ENCODE measurements at regions not wholly inside any gene's neighbourhood (a gene's known extent, or its start where the extent isn't known, plus 50 kb on each side); places are given as distances from the start of the nearest gene placed in this dataset.
"Not testable (repeated sequence)": the region's sequence is repeated elsewhere in the genome, so short reads cannot be mapped to it uniquely, and the experiment has no call there.

DNA sequence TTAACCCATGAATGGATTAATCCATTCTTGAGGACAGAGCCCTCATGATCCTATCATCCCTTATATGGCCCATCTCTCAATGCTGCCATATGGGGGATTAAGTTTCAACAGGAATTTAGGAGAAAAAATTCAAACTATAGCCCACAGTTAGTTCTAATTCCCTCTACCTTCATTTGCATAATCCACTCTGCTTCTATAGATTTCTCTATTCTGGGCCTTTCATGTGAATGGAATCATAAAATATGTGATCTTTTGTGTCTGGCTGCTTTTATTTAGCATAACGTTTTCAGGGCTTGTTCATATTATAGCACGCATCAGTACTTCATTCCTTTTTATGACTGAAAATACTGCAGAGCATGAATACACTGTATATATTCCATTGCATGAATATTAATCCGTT lies 55.4 kb downstream of the CTSL start:
- no peak for DNase-seq

DNA sequence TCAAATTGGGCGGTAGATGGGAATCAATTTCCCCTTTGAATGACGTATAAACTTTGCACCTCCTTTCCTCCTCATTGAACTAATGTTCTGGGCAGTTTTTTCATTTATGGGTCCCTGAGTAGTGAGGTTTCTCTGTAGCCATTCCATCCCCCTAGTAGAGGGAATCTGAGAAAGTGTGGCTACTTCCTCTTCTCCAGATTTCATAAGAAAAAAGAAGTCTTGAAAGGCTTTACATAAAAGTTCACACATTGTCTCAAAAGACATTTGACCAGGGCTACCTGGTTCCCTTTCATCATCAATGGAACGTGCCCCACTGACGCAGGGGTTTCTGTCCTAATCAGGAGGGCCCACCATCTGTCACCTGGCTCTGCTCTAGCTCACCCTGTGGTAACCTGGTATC lies 57.3 kb downstream of the CTSL start:
- no peak for DNase-seq

- DNase-seq, result not testable (repeated sequence)
Measured at GRCh38 chr9:87785315-87785970, 59.5 kb downstream of the CTSL start.

DNA sequence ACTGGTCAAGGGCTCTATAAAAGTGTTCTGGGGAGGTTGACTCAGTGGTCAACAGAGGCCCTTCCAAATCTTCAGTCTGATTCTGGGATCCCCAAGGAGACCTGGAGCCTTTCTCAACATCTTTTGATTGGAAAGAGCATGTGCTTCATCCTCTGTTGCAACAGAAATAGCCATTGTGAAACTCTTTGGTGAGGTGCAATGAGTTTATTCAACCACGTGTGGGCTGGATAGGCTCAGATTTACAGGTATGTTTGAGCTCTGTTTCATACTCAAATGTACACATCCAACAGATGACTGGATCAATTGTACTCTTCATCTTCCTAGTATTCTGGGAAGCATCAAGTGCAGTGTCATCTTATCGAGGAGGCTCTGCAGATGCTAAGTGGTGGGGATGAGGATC lies 60.5 kb downstream of the CTSL start:
- DNase-seq, result no peak

GRCh38 chr9:87786876-87787275 lies 61.0 kb downstream of the CTSL start:
- no peak for DNase-seq

GRCh38 chr9:87787735-87788134 lies 61.8 kb downstream of the CTSL start:
- DNase-seq, result no peak

DNA sequence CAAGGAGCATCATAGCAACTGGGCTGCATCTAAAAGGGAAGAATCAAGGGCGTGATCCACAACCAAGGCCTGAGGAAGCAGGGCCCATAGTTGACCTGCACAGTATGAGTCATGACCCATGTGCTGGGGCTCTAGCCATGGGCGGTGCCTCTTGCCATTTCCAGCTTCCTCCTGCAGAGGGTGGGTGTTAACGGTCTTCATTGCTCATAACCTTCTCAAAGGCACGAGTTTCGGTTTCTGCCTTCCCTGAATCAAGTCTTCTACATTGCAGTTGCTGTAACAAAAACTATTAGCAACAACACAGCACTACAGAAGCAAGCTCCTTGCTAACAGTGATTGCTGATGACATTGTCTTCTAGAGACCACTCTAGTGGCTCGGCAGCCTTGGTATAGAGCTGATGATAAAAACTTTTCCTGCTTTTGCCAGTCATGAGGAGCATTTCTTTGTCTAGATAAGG lies 66.9 kb downstream of the CTSL start:
- peak; percentile 16 for DNase-seq

DNA sequence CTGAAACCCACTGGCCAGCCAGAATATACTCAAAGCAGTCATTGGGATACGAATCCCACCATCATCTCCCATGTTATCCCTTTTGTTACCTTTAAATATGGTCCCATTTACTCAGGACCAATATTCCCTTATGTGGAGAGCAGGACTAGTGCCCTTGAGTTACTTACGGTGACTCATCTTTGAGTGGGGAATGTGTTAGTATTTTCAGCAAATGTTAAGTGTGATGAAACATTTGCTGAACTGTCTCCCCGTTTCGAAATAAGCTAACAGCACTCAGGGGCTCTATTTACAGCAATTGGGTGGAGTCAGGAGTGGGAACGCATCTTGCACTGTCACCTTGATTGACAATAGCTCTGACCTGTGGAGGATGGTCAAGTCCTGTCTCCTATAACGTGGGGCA lies 67.4 kb downstream of the CTSL start:
- DNase-seq, result peak; percentile 6

- DNase-seq, result no peak
Measured at GRCh38 chr9:87795178-87795577, 69.3 kb downstream of the CTSL start.

- DNase-seq, result no peak
Measured at GRCh38 chr9:87796196-87796595, 70.3 kb downstream of the CTSL start.

- DNase-seq, result no peak
Measured at GRCh38 chr9:87798261-87798833, 72.4 kb downstream of the CTSL start.

DNA sequence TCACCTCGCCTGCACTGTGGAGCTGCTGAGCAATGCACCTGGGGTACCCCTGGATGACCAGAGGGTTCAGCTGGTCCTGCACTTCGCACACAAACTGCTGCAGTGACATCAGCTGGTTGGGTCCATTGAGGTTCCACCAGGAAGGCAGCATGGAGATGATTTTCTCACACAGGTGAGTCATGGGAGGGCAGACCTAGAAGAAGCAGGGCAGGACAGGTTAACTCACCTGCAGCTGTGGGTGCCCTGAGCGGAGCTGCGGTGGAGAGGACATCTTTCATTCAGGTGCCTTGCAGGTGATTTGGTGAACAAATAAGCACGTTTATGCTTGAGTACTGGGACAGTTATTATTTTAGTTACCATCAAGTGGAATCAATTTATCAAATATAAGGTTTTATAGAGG lies 73.6 kb downstream of the CTSL start:
- no peak for DNase-seq

DNA sequence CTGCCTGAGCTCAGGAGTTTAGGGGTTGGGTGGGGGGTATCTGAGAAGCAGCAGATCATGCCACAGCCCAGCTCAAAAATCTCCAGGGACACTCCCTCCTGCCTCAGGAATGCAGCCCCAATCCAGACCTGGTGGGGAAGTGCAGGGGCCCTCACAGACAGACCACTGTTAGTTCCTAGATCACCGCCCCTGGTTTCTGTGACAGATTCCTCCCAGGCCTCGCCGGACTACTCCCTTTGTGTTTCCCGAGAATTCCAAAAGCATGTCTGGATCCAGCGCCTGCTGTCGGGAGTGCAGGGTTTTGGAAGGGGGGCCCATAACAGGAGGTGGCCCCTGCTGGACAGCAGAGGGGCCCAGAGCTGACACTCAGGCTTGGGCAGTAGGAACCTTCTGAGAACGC lies 74.5 kb downstream of the CTSL start:
- DNase-seq, result no peak

DNA sequence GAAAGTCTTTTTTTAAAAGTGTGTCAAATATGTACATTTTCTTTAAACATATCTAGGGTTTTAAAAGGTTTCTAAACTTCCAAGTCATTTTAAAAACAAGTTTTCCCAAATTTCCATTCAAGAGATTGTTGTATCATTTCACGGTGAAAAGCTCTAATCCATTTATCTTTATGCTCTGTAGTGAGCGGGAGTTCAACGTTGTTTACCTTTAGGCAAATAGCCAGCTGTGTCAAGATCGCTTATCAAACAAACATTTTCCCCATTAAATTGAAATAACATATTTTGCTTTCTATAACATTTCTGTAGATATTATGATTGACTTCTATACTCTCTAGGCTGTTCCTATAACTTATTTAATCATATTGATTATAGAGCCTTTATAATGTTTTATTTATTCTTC lies 75.1 kb downstream of the CTSL start:
- no peak for DNase-seq

DNA sequence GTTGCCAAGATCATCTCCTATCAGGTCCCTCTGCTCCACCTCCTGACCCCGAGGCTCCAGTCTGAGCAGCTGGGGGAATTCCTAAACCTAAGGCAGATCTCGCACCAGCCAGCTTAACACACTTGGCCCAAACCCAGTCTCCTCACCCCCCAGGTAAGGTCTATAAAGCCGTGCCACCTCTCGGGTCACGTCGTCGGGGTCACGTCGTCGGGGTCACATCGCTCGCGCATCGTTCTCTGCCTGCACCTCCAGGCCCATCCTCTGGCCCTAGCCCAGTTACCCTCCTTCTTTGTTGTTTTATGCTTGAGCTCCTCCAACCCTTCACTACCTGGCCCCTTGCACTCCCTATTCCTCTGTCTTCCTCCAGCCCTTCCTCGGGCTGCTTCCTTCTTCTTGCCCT lies 77.2 kb downstream of the CTSL start:
- DNase-seq, result no peak

DNA sequence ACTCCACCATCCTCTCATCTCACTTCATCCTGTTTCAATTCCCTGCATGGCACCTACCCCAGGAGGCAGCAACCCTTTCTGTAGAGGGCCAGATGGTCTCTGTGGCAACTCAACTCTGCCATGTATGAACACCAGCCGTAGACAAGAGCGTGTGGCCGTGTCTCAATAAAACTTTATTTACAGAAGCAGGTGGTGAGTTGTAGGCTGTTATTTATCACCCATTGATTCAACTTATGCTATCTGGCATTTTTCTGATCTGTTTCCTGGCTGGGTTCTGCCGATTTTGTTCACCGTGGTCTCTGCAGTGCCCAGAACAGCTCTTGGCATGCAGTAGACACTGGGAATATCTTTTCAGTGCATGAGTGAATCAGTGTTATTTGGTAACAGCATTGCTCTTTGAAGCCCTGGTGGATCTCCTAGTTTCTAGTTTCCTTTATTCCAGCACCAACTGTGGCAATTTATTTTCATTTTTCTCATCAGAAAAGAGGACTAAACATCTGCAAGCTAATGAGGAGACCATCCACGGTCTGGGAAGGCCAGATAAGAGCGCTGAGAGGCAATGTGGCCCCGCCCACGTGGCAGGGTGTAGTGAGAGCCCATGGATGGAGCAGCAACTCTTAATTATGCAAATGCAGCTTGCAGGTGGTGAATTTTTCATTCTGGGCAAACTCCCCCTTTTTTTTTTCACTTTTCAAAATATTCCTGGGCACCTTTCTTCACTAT lies 77.9 kb downstream of the CTSL start:
- no peak for DNase-seq

- no peak for DNase-seq
Measured at GRCh38 chr9:87805259-87805658, 77.4 kb upstream of the SPATA31E1 start.

GRCh38 chr9:87810008-87810407 lies 72.7 kb upstream of the SPATA31E1 start:
- no peak for DNase-seq

GRCh38 chr9:87810679-87811178 lies 71.9 kb upstream of the SPATA31E1 start:
- no peak for DNase-seq

DNA sequence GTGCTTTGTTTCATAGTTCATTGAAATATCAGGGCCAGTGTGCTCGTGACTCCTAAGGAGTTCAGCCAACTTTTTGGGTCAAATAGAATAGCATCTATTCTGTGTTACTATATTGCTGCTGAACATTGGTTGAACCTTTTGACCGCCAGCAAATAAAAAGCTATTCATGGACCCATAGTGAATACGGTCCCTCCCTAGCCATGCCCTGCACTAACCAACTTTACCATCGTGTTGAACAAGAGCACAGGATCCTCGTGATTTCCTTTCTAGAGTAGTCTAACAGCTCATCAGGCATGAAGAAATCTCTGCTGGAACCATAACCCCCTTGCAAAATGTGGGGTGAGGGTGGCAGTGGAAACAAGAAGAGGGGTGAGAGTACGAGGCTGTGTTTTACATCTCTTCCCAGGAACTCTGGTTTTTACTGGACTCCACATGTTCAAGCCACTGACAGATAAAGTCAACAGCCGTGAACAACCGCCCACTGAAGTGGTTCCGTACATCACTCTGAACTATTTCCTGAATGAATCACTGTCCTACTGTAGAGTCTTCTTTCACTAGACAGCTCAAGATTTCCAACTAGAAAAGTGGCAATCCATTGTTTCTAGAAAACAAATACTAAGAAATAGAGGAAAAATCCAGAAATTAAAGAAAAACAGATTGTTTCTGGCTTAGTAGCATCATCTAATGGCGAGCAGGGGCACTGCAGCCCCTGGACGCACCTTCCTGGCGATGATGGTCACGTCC lies 70.1 kb upstream of the SPATA31E1 start:
- peak; percentile 17 for DNase-seq

DNA sequence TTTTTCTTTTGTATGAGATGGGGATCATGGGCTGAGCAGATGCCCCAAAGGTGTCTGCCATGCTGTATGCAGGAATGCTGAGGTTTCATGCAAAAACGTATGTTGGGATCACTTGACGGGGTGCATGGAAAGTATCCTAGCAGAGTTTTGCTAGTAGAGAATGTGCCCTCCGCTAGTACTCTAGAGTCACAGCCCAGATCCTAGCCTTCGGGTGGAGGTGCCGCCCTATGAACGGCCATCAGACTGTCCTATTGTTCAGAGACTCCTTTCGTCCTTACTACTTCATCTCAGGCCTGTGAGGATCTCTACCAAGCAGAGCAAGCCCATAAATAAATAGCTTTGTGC lies 69.6 kb upstream of the SPATA31E1 start:
- DNase-seq, result no peak

GRCh38 chr9:87816036-87816435 lies 66.6 kb upstream of the SPATA31E1 start:
- DNase-seq, result peak; percentile 39

GRCh38 chr9:87818308-87818707 lies 64.4 kb upstream of the SPATA31E1 start:
- no peak for DNase-seq
